ENCODE measurements at regions not wholly inside any gene's neighbourhood (a gene's known extent, or its start where the extent isn't known, plus 50 kb on each side); places are given as distances from the start of the nearest gene placed in this dataset.
A peak's percentile ranks its signal among the peaks of the same experiment; 100 is the strongest.

- no peaks in the 10 kb centered on the region for H3K27me3 ChIP-seq (ENCODE audit: low read depth)
- H3K4me3 ChIP-seq: no peak overlapping the region
- H3K9me3 ChIP-seq: no peaks in the 10 kb centered on the region
- TF ChIP-seq, protein P1, sequence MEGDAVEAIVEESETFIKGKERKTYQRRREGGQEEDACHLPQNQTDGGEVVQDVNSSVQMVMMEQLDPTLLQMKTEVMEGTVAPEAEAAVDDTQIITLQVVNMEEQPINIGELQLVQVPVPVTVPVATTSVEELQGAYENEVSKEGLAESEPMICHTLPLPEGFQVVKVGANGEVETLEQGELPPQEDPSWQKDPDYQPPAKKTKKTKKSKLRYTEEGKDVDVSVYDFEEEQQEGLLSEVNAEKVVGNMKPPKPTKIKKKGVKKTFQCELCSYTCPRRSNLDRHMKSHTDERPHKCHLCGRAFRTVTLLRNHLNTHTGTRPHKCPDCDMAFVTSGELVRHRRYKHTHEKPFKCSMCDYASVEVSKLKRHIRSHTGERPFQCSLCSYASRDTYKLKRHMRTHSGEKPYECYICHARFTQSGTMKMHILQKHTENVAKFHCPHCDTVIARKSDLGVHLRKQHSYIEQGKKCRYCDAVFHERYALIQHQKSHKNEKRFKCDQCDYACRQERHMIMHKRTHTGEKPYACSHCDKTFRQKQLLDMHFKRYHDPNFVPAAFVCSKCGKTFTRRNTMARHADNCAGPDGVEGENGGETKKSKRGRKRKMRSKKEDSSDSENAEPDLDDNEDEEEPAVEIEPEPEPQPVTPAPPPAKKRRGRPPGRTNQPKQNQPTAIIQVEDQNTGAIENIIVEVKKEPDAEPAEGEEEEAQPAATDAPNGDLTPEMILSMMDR (IDR thresholded peaks at IDR 0.05): no peak
- DNase-seq (peak; percentile 25), ATAC-seq (peak; percentile 28 to 38)
- H3K4me1 ChIP-seq: no peaks in the 10 kb centered on the region
- no peak overlapping the region for H3K27ac ChIP-seq
- intact Hi-C loops (cut with DNase I): no loop called here
- H3K36me3 ChIP-seq: no peaks in the 10 kb centered on the region
These were observed 544.2 kb upstream of the CCDC179 start for GRCh38 chr11:23404225-23405160.

DNA sequence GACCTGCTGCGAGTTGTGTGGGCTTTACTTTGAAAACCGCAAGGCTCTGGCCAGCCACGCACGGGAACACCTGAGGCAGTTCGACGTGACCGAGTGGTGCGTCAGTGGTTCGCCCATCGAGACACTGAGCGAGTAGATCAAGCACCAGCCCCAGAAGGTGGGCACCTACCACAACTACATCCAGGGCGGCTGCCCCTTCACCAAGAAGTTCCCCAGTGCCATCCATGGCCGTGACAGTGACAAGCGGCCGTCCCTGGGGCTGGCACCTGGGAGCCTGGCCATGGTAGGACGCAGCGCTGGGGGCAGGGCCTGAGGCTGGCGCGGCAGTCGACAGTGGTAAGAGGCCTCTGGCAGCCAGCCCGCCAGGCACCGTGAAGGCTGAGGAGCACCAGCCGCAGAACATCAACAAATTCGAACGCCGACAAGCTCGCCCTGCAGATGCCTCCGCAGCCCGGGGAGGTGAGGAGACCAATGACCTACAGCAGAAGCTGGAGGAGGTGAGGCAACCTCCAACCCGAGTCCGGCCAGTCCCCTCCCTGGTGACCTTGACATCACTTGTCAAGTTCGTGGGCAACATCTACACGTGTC, 545.2 kb upstream of the CCDC179 start:
- H3K4me3 ChIP-seq: no peak overlapping the region
- ATAC-seq: peak in 1 of 2 donors; percentile 19
- intact Hi-C loops (cut with DNase I): no loop called here
- no peaks in the 10 kb centered on the region for H3K36me3 ChIP-seq
- no peaks in the 10 kb centered on the region for H3K27me3 ChIP-seq (ENCODE audit: low read depth)
- H3K27ac ChIP-seq: no peak overlapping the region
- H3K4me1 ChIP-seq: no peaks in the 10 kb centered on the region
- peak; percentile 24 for DNase-seq
- H3K9me3 ChIP-seq: no peaks in the 10 kb centered on the region
- TF ChIP-seq, protein P1 (IDR thresholded peaks at IDR 0.05): no peak

- ATAC-seq (no peak), DNase-seq (peak; percentile 20)
- Histone ChIP-seq H3K4me3 (no peak overlapping the region), H3K27ac (no peak overlapping the region), H3K27me3 (ENCODE audit: low read depth) (no peaks in the 10 kb centered on the region), H3K9me3 (no peaks in the 10 kb centered on the region), H3K4me1 (no peaks in the 10 kb centered on the region), H3K36me3 (no peaks in the 10 kb centered on the region)
- intact Hi-C loops (cut with DNase I): no loop called here
- TF ChIP-seq, protein P1 (IDR thresholded peaks at IDR 0.05): no peak
These were observed 546.0 kb upstream of the CCDC179 start for GRCh38 chr11:23406131-23406819.

GRCh38 chr11:23413057-23413456, 552.8 kb upstream of the CCDC179 start:
- H3K4me3 ChIP-seq: no peak overlapping the region
- DNase-seq (no peak), ATAC-seq (no peak)
- no peak overlapping the region for H3K27ac ChIP-seq
- H3K36me3 ChIP-seq: no peaks in the 10 kb centered on the region
- TF ChIP-seq, protein P1 (IDR thresholded peaks at IDR 0.05): no peak
- no peaks in the 10 kb centered on the region for H3K27me3 ChIP-seq (ENCODE audit: low read depth)
- no peaks in the 10 kb centered on the region for H3K9me3 ChIP-seq
- H3K4me1 ChIP-seq: no peaks in the 10 kb centered on the region
- intact Hi-C loops (cut with DNase I): no loop called here

DNA sequence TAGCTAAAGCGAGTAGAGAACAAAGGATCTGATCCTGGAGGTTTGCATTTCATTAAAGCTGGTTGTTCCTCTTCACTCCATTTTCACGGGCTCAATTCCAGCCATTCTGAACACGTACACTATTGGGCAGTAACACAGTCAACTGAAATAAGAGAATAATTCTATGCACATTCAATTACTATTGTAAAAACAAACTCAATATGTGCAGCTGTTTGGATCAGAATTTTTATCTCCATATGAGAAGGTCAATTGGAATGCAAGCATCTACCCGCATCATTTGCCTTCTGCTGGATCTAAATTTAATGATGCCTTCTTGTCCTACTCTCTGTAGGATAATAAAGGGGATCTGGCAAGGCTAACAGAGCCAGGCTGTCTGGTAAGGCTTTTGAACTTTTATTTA, 562.8 kb upstream of the CCDC179 start:
- no peak for DNase-seq
- intact Hi-C loops (cut with DNase I): no loop called here
- no peaks in the 10 kb centered on the region for H3K4me1 ChIP-seq
- TF ChIP-seq, protein P1 (IDR thresholded peaks at IDR 0.05): no peak
- no peaks in the 10 kb centered on the region for H3K36me3 ChIP-seq
- no peak overlapping the region for H3K4me3 ChIP-seq
- H3K27ac ChIP-seq: no peak overlapping the region
- no peaks in the 10 kb centered on the region for H3K27me3 ChIP-seq (ENCODE audit: low read depth)
- ATAC-seq: no peak
- no peaks in the 10 kb centered on the region for H3K9me3 ChIP-seq

Measured in lower lobe of right lung (tissue), 2 donors.